HepG2 (cell line): ENCODE measurements at regions not wholly inside any gene's neighbourhood (a gene's known extent, or its start where the extent isn't known, plus 50 kb on each side); places are given as distances from the start of the nearest gene placed in this dataset.

Experiments
- ATAC-seq: fragments of 200-7000 bp; cut with Tn5 transposase; 3 replicates; pipeline ENCODE4 v1.9.1; 2020; ENCODE audit warnings: mild to moderate bottlenecking, moderate library complexity
- BruUV-seq: library from RNA; stranded (reverse); fragments of 400-500 nt; replicated peaks from 2 replicates; lab custom pipeline; 2021; lab: Mats Ljungman, UMichigan
- CTCF ChIA-PET: fragments of 300-600 bp; formaldehyde crosslinking; extraction: SDS; loops from one replicate; lab custom pipeline; 2021; ENCODE audit warnings: low total read pairs, inconsistent platforms, low intra/inter-chr PET ratio; lab: Yijun Ruan, JAX
- POLR2A ChIA-PET: fragments of 350-600 bp; sonication (Branson Sonifier 250); formaldehyde crosslinking; loops from one replicate; lab custom pipeline; 2020; ENCODE audit warnings: antibody characterized with exemption, inconsistent platforms; lab: Yijun Ruan, JAX
- DNase-seq: peaks from one replicate; pipeline ENCODE4 v3.0.0-alpha.2; 2015; ENCODE audit warnings: low spot score
- FAIRE-seq: peaks from 3 replicates; lab custom pipeline; 2011; peaks lifted over from hg19 to GRCh38; lab: Jason Lieb, UNC
- H2AFZ ChIP-seq: one replicate; pipeline ENCODE4 v1.6.1; 2011; ENCODE audit warnings: low read length, inconsistent platforms
- H3K27ac ChIP-seq: fragments of 300-600 bp; 3 replicates; pipeline ENCODE4 v1.8.0; 2011; ENCODE audit warnings: mixed run types, mild to moderate bottlenecking, mixed read lengths, low read length, inconsistent platforms; ENCODE audit not compliant: insufficient read depth; ENCODE audit errors: extremely low read length
- H3K27me3 ChIP-seq, 2 experiments: fragments of 200-600 bp in 1 of 2; 2 replicates in 1 of 2; 3 replicates in 1 of 2; pipeline versions ENCODE4 v1.6.0 to v1.8.0; 2011; ENCODE audit warnings: low read length in 2 of 2, mild to moderate bottlenecking in 2 of 2, moderate library complexity in 2 of 2, inconsistent platforms in 1 of 2; ENCODE audit not compliant: insufficient read depth in 2 of 2, control insufficient read depth in 1 of 2
- H3K36me3 ChIP-seq, 2 experiments: fragments of 200-600 bp in 1 of 2; replicated peaks in 1 of 2; 2 replicates in 1 of 2; 3 replicates in 1 of 2; pipeline versions ENCODE4 v1.5.1 to v1.8.0; 2011; ENCODE audit warnings: low read length in 2 of 2, inconsistent platforms in 1 of 2; ENCODE audit not compliant: insufficient read depth in 2 of 2, control insufficient read depth in 1 of 2
- H3K4me1 ChIP-seq: 2 replicates; pipeline ENCODE4 v1.5.1; 2012; ENCODE audit warnings: low read length, inconsistent platforms; ENCODE audit not compliant: insufficient read depth
- H3K4me2 ChIP-seq: 2 replicates; pipeline ENCODE4 v1.6.0; 2011; ENCODE audit warnings: low read depth, low read length, inconsistent platforms
- H3K4me3 ChIP-seq, 3 experiments: fragments of 200-600 bp in 1 of 3; sonication (generic), shearing (Covaris generic) in 1 of 3; replicated peaks in 1 of 3; 2 replicates each; pipeline ENCODE4 v1.5.1; 2011 to 2016; ENCODE audit warnings: low read length in 3 of 3, inconsistent platforms in 2 of 3, low read depth in 2 of 3, mild to moderate bottlenecking in 2 of 3, control low read depth in 1 of 3, mixed read lengths in 1 of 3; ENCODE audit not compliant: insufficient read depth in 1 of 3
- H3K79me2 ChIP-seq: one replicate; pipeline ENCODE4 v1.6.1; 2011; ENCODE audit warnings: low read length, inconsistent platforms; ENCODE audit not compliant: insufficient read depth
- H3K9ac ChIP-seq: 2 replicates; pipeline ENCODE4 v1.6.0; 2011; ENCODE audit warnings: mild to moderate bottlenecking, low read depth, low read length, inconsistent platforms; ENCODE audit not compliant: insufficient read depth
- H3K9me3 ChIP-seq: 2 replicates; pipeline ENCODE4 v1.5.1; 2012; ENCODE audit warnings: mild to moderate bottlenecking, low read length
- H4K20me1 ChIP-seq: 2 replicates; pipeline ENCODE4 v1.6.0; 2011; ENCODE audit warnings: inconsistent platforms, mild to moderate bottlenecking, low read length, moderate library complexity; ENCODE audit not compliant: insufficient read depth
- KMT2B ChIP-seq: IDR thresholded peaks from 2 replicates; pipeline ENCODE4 v1.6.1; 2016; ENCODE audit warnings: missing genetic modification reagents, missing compliant biosample characterization
- SAFB2 ChIP-seq: sonication (generic); formaldehyde crosslinking; IDR thresholded peaks from 2 replicates; pipeline ENCODE4 v1.5.1; 2020; ENCODE audit warnings: missing genetic modification reagents, low read depth, mild to moderate bottlenecking, borderline replicate concordance
- ZNF407 ChIP-seq: sonication (generic); formaldehyde crosslinking; IDR thresholded peaks from one replicate; pipeline ENCODE4 v1.5.1; 2020; ENCODE audit warnings: mild to moderate bottlenecking, missing genetic modification reagents; ENCODE audit errors: not compliant biosample characterization
- ZNF646 ChIP-seq: sonication (generic); formaldehyde crosslinking; IDR thresholded peaks from 2 replicates; pipeline ENCODE4 v1.9.0; 2021; ENCODE audit warnings: mild to moderate bottlenecking, missing genetic modification reagents
- WGBS: methylation state at CpG from one replicate; pipeline ENCODE4 v1.1.6; 2017; ENCODE audit warnings: low lambda C conversion rate; 5-methylcytosine and 5-hydroxymethylcytosine counted together
- in situ Hi-C: cut with HindIII; loops from 2 replicates; pipeline ENCODE4 v1.10.0; 2017; ENCODE audit warnings: low pct_unique_long_range_greater_than_20kb; ENCODE audit not compliant: extremely low pct_ligation_motif_present
- intact Hi-C: fragments of 100-400 bp; cut with micrococcal nuclease; formaldehyde crosslinking; loops from one replicate; pipeline ENCODE4 v1.10.0; 2022; ENCODE audit not compliant: unreplicated experiment

GRCh38 chr3:74447221-74447620, 167.2 kb downstream of the CNTN3 start:
- no peak for TF ChIP-seq SAFB2
- no peak overlapping the region for H3K4me2 ChIP-seq
- no peak overlapping the region for H3K9ac ChIP-seq
- in situ Hi-C loops, result no loop called here
- H3K4me1 ChIP-seq, result no peaks in the 10 kb centered on the region
- no peak for FAIRE-seq
- ChIA-PET POLR2A (no interaction called here), CTCF (no interaction called here)
- ATAC-seq, result no peak
- no peaks in the 10 kb centered on the region for H3K9me3 ChIP-seq
- H4K20me1 ChIP-seq, result no peaks in the 10 kb centered on the region
- no TSS peak for BruUV-seq
- WGBS, result 4% methylated on average over 1 of the region's 1 CpG
- H3K36me3 ChIP-seq, result no peaks in the 10 kb centered on the region
- H3K79me2 ChIP-seq, result no peaks in the 10 kb centered on the region
- no peaks in the 10 kb centered on the region for H3K27me3 ChIP-seq
- DNase-seq, result no peak
- no peak overlapping the region for H3K4me3 ChIP-seq
- no peak overlapping the region for H3K27ac ChIP-seq
- no peak overlapping the region for H2AFZ ChIP-seq
- intact Hi-C loops, result no loop called here

GRCh38 chr3:74445541-74445940, 168.9 kb downstream of the CNTN3 start:
- no peak overlapping the region for H3K4me2 ChIP-seq
- in situ Hi-C loops, result no loop called here
- H3K4me3 ChIP-seq, result no peak overlapping the region
- H3K27ac ChIP-seq, result no peak overlapping the region
- ATAC-seq, result no peak
- no peak overlapping the region for H3K9ac ChIP-seq
- no TSS peak for BruUV-seq
- FAIRE-seq, result no peak
- no peak for DNase-seq
- no peak overlapping the region for H2AFZ ChIP-seq
- intact Hi-C loops, result no loop called here
- CTCF ChIA-PET, result no interaction called here
- POLR2A ChIA-PET, result no interaction called here
- WGBS, result 0% methylated on average over 1 of the region's 1 CpG
- no peaks in the 10 kb centered on the region for H3K9me3 ChIP-seq
- no peaks in the 10 kb centered on the region for H3K27me3 ChIP-seq
- no peaks in the 10 kb centered on the region for H3K79me2 ChIP-seq
- H3K4me1 ChIP-seq, result no peaks in the 10 kb centered on the region
- H3K36me3 ChIP-seq, result no peaks in the 10 kb centered on the region
- H4K20me1 ChIP-seq, result no peaks in the 10 kb centered on the region
- TF ChIP-seq KMT2B (CRISPR knock-in tag), result no peak
- TF ChIP-seq ZNF646 (CRISPR knock-in tag), result no peak
- TF ChIP-seq ZNF407 (CRISPR knock-in tag), result no peak
